Right lung (tissue), 2 donors: ENCODE measurements at regions not wholly inside any gene's neighbourhood (a gene's known extent, or its start where the extent isn't known, plus 50 kb on each side); places are given as distances from the start of the nearest gene placed in this dataset.

ENCODE experiments used
- DNase-seq, 2 donors: peaks; one replicate each; pipeline ENCODE4 v3.0.0-alpha.2; 2013

DNA sequence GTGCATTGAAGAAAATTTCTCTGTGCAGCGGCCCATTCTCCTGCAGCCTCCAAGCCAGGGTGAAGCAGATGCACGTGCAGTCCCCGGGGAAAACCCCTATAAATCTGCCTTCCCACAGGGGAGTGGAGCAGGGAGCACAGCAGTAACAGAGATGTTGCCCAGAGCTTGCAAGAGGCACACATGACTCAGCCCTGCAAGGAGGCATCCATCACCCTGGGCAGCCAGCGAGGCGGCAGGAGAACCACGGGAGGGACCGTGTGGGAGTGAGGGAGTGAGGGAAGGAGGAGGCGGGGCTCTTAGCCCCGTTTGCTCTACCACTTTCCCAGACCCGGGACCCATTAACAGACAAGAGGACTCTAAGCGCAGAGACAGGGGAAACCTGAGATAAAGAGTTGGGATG is 96.2 kb upstream of the ARAP3 start:
- no peak for DNase-seq

DNA sequence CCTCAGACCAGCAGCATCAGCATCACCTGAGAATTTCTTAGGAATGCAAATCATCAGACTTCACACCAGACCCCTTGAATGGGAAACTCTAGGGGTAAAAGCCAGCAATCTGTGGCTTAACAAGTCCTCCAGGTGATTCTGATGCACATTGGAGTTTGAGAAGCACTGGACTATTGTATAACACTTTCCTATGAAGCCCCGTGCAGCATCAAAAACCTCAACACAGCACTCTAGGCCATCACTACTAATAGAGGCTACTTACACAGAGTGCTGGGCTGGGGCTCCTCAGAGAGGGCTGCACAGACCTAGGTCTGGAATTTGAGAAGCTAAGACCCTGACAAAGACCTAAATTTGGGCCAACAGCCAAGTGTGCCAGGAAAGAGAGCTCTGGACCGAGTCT is 95.7 kb upstream of the ARAP3 start:
- no peak for DNase-seq

DNA sequence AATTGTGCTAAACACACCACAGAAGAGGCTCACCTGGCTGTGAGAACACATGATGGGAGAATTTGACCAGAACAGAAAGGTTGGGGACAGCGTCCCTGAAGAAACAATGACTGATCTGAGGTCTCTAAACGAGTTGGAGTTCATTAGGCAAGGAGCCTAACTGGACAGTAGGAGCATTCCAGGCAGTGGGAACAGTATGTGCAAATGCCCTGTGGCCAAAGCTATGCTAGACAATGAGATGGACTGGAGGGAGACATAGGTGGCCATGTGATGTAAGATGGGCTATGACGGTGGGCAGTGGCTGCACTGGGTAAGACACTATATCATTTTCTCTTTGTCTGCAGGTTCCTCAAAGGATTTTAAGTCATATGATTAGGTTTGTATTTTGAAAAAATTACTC is 95.1 kb upstream of the ARAP3 start:
- DNase-seq = no peak

DNA sequence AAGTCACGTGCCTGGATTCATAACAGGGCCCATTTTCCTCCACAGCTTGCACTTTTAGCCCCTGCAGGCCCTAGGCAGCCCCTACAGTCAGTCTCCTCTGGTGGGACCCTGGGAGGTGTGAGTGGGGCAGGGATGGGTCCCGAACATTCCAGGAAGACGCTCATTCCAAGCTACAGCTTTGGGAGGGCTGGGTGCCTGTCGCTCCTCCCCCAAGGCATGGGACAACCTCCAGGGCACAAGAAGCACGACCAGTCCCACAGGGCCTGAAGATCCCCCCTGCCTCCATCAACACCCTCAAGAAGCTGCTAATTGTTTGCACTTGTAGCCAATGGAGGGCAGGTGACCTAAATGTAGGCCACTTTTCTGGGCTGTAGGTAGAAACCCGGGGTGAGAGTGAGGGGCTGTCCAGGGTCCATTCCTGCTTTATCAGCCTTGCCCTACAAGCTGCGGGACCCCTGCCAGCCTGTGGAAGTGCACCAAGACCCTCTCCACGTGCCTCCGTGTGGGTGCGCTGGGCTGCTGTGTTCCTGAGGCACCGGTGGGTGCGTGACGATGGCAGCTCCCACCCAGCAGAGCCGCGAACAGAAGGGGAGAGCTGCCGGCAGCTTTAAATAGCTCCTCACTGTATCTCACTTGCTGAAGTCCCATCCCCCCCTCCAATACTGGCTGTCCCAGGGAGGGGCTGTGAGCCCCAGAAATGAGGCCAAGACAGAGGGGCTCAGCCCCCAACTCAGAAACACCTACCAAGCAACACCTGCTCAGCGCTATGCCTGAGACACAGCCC is 91.9 kb upstream of the ARAP3 start:
- DNase-seq = no peak

DNA sequence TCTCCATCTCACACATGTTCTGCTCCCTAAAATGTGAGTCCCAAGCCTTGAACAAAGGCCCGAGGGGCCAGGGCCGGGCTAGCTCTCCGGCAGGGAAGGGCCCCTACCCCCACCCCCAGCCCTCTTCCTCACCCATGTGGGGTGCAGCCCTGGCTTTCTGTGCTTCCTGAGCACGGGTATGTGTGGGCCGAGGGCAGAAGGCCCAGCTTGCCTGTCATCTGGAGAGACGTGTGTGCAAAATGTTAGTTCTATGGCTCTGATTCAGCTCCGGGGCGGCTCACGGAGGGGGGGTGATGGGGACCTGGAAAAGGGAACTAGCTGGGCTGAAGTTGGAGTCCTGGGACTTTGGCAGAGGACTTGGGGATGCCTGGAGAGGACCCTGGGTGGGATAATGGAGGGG is 90.3 kb upstream of the ARAP3 start:
- no peak for DNase-seq

DNA sequence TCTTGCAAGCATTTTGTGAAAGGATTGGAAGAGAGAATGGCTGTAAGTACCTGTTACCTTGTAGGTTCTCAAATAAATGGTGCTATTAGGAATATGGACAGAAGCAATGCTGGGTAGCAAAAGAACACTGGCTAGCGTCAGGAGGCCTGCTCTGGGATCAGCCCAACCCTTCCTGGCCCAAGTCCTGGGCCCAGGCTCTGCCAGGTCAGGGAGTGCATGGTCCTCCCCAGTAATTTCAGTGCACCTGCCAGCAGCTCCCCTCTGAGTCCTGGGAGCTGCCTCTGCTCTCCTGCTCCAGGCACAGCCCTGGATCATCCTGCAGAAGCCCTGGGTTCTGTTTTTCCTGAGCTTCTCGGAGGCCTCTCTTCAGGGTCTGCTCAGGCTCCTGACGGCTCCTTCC is 89.5 kb upstream of the ARAP3 start:
- no peak for DNase-seq

DNA sequence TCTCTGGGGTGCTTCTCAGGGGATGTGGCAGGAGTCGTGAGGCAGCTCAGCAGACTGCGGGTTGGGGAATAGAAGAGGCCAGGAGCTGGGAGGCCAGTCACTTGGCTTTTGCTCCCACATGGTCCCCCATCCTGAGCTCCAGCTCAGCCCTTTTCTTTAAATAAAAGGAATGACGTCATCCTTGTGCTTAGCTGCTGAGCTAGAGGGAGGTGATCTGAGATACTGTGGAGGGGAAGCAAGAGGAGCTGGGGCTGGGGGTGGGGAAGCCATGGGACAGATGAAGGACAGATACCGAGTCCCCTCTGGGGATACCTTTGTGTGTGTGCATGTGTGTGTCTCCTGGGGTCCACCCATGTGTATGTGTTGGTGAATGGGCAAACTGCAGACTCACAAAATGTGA is 89.0 kb upstream of the ARAP3 start:
- no peak for DNase-seq

DNA sequence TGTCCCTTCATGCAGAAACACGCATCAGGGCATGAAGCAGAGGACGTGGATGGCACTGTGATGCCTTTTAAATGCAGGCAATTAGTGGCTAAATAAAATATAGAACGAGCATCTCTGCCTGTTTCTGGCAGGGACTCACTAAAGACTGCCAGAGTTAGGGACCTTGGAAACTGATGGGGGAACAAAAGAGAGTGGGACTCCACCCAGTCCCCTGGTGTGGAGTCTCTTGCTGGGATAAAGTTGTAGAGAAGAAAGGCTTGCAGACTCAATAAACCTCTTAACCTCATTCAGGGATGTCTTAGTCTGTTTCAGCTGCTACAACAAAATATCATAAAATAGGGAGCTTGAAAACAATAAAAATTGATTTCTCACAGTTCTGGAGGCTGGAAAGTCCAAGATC is 87.6 kb upstream of the ARAP3 start:
- no peak for DNase-seq

DNA sequence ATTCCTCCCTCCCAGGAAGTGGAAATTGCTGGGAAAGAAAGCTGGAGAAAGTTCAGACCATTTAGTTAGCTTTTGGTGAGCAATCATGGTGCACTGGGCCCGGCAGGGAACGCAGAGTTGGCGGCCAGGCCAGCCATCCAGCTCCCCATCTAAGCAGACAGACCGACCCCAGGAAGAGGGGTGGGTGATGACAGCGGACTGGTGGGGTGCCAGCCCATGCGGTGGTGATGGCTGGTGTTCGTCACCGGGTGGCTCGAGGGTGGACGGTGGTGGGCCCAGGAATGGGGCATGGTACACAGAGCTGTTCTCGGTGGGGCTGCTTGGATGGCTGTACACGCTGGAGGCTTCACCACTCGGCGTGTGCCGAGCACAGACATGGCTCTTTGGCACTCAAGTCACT is 85.6 kb upstream of the ARAP3 start:
- no peak for DNase-seq

DNA sequence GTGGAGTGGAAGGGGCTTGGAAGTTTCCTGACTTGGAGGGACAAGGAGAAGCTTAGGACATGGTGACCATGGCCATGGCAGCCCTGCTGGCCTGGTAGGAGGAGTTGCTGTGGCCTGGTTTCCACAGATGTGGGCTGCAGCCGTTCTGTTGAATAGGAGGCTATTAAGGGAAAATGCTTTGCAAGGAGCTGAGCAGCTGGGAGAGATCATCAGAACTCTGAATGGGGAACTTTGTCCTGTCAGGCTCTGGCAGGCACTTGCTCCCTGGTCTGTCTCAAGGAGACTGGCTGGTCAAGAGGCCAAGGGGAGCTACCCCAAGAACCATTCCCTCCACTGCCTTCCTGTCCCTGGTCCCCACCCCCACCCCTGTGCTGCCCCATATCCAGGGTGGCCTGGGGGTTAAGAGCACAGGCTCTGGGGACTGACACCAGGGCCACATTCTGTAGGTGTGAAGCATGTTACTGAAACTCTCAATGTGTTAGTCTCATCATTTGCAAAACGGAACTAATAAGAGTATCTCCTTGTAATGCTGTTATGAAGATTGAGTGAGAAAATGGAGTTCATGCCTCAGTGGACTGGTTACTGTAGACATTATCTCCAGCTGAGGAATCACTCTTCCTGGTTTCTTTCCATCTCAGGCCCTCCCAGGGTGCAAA is 84.0 kb upstream of the ARAP3 start:
- DNase-seq = no peak

DNA sequence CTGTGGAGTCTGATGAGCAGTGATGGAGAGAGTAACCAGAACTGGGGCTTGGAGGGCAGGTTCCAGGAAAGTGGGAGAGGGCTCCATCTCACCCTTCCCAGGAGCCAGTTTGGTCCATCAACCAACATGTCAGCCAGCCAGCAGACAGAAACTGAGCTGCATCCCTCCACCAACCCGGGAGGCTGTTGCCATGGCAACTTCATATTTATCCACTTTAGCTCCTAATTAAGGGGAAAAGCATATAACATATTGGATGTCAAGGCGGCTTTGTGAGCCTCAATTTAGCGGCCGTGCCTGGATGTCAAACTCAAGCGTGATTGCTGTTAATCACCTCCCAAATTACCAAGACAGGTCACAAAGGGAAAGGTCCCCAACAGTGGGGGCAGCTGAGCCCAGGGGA is 81.5 kb upstream of the ARAP3 start:
- no peak for DNase-seq

DNA sequence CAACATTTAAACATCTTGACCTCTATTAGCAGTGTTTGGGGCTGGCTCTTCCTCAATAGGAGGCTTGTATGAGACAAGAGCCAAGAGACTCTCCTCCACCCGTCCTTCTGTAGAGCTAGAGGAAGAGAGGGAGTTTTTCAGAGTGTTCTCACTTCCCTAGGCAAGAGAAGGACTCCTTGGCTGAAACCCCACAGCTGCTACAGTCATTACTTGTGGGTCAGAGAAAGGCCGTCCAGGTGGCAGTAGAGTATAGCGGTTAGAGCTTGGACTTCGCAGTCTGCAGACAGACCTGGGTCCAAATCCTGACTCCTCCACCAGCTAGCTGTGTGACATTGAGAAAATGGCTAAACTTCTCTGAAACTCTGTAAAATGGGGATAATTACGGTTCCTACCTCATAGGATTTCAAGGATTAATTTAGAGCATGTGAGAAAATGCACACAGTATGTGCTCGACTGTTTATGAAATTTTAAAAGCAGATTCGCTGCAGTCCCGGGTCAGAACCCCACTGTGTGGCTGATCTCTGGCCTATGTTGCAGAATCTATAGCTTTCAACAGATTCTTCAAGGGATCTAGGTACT is 80.8 kb upstream of the ARAP3 start:
- DNase-seq = no peak

DNA sequence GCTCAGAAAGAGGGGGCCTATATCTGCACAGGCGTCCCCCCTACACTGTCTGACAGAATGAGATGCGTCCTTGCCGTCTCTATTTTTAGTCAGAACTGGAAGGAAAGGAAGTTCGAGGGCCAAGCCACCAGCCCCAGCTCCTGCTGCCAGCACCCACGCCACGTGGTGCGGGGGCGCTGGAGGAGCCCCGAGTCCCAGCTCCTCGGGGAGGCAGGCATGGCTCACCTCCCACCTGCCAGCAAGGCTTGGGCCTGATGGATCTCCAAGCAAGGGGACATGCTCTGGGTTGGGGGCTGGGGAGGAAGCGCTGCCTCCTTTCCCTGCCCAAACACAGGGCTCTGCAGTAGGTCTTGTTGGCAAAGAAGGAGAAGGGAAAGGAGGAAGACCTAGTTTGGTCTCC is 80.3 kb upstream of the ARAP3 start:
- DNase-seq = no peak

DNA sequence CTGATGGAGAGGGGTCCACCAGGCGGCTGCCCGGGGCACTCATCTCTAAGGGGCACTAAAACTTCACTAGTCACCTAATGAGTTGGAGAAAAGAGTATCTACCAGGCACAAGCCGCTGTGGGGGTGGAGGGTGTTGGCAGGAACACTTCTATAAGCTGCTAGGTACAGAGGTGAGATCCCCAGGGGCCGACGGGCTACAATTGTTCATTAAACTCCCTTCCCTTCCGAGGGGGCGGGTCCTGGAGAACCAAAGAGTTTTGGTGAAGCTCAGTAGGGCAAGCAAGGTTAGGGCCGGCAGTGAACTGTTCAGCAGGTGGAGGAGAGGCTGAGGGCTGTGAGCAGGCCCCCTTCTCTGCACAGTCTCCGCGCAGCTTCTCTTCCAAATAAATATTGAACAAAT is 78.7 kb upstream of the ARAP3 start:
- DNase-seq = no peak

DNA sequence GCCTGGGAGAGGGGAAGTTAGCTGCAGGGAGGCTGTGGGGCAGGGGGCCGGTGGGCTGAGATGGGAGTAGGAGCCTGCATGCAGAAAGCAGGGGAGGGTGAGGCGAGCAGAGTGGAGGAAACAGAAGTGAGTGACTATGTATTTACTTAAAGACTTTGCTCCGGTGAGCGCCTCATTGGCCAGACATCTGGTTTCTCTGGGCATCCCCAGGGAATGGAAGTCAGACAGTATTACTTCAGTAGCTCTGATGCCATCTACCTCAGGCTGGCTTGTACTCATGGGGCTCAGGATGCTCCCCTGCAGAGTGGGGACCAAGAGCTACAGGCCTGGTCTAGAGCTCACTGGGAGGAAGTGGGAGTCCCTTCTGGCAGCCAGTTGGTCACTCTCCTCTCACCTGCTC is 78.2 kb upstream of the ARAP3 start:
- DNase-seq = no peak

DNA sequence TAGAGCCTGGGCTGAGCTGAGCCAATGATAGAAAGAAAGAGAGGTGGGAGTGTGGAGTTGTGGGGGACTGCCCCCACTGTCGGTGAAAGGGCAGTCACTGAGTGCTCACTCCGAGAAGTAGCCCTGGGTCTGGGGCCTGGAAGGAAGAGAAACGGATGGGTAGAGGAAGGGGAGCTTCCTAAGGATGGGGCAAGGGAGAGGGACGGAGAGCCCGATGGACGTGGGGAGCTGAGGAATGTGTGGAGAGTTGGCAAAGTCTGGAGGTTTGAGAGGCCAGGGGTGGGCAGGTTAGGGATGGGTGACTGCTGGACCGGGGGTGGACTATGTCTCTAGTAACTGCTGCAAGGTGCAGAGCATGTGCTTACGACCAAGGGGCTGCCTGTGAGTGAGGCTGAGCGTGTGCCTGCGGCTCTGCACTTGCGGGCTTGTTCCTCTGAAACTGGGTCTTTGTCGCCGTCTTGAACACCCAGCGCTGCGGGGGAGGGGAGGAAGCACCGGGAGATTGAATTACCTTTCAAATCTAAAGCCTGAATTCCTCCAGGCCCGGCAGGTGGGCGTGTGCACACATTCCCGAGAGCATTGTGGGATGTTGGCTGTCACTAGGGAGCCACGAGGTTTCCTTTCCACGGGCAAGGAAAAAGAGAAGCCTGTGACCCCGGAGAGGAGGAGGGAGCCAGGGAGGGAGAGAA is 76.4 kb upstream of the ARAP3 start:
- DNase-seq = no peak

DNA sequence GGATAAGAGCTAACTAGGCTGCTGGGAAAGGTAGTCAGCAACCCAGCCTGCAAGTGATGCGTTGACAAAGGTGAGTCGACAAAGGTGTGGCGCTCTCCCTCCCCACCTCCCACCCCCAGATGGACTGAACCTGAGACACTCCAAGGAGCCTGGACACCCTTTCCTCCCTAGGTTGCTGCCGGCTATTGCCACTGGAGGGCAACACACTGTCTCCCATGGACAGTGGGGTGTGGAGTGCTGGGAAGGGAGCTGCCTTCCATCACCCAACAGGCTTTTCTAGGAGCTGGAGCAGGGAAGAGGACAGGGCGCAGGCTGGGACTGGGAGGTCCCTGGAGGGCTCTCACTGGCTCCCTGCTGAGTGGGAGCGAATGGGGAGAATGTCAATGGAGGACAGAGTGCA is 75.4 kb upstream of the ARAP3 start:
- DNase-seq = no peak

DNA sequence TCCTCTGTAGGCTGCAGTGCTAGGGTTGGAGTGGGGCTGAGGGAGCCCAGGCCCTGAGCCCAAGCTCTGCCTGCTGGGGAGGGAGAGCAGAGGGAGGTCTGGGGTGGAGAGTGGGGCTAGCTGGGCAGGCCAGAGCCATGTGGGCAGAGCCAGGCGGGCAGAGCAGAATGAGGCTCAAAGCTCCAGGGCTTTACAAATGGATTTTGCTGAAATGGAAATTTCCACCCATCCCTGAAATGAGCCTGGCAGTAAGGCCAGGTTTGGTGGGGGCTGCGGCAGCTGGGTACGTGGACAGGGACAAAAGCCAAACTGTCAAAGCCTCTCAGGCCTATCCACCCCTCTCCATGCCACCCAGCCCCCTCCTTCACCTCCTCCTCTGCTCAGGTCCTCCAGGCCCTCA is 74.2 kb upstream of the ARAP3 start:
- DNase-seq = no peak

DNA sequence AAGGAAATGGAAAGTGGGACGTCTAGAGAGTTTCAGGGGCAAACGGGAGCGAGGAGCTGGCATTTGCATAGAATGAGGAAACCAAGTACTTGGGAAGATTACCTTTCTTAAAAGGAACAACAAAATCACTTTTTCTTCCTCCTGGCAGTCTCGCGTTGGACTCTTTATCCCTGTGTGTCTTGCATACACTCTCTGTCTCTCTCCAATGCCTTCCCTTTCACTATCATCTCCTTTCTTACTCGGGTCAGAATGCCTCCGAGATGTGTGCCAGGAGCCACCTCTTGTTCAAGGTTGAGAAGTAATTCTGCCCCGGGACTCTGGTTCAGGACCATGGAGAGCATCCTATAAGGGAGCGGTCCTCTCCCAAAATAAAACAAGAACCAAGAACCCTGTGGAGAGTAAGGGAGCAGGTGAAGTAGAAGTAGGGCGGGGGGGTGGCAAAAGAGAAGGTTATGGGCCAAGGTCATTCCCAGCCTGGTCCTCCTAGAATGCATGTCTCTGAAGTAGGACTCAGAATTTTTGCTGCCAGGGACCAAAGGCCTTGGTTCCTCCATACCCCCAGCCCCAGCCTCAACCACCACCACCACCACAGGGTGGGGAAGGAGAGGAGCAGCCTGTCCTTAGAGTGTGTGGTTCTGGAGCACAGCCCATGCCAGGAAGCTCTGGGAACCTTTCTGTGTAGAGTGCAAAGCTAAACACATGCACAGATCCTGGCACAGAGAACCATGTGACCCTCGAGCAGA is 72.1 kb upstream of the ARAP3 start:
- DNase-seq = peak in 1 of 2 donors; percentile 32

DNA sequence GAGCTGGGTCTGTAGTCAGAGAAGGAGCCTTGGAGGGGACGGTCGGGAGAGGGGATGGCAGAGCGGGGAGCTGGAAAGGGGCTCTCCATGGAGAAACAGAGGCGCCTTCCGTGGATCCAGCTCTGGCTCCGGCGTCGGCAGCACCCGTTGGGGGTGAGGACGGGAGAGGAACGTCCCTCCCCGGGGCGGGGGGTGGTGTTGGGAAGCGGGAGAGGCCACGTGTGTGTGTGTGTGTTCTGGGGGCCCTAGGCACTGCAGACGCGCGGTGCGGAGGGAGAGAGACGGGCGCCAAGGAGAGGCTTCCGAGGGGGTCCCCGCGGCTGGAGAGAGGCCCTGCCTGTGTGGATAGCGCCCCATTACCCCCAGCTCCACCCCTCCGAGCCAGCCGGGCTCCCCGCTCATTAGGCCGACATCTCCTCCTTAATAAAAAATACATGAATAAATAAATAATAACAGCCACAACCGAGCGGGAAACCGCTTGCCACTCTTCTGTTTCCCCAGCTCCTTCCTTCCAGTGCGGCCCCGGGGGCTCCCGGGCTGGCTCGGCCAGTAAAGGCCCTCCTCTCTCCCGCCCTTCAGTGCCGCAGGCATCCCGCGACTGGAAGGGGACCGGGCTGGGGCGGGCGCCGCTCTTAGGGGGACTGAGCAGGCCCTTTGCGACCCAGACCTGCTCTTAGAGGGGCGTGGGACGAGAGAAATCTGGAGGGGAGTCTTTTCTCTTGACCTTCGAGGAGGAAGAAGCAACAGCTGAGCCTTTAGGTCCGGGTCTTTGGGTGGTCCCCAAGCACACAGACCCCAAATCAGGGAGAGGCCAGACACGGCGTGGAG is 71.3 kb upstream of the ARAP3 start:
- no peak for DNase-seq
